WTC11 (cell line): ENCODE measurements at regions not wholly inside any gene's neighbourhood (a gene's known extent, or its start where the extent isn't known, plus 50 kb on each side); places are given as distances from the start of the nearest gene placed in this dataset.

Source experiments
- ATAC-seq: fragments of 200-7000 bp; cut with Tn5 transposase; 2 replicates; pipeline ENCODE4 v1.10.0; 2021; ENCODE audit warnings: mild to moderate bottlenecking, moderate library complexity
- CTCF ChIA-PET: fragments of 300-600 bp; sonication (Branson Sonifier 250); formaldehyde crosslinking; loops from one replicate; lab custom pipeline; 2021; ENCODE audit warnings: antibody characterized with exemption; lab: Charles Lee
- POLR2A ChIA-PET: fragments of 350-600 bp; sonication (Branson Sonifier 250); formaldehyde crosslinking; loops from one replicate; lab custom pipeline; 2021; ENCODE audit warnings: antibody characterized with exemption; lab: Charles Lee
- DNase-seq: peaks from one replicate; pipeline ENCODE4 v3.0.0; 2021; ENCODE audit warnings: low spot score
- H3K27ac Mint-ChIP-seq: 2 replicates; pipeline ENCODE4 v1.8.0; 2021; ENCODE audit warnings: mixed read lengths
- H3K27me3 Mint-ChIP-seq: 2 replicates; pipeline ENCODE4 v1.8.0; 2021; ENCODE audit warnings: low read depth, mild to moderate bottlenecking, moderate library complexity, mixed read lengths
- H3K36me3 Mint-ChIP-seq: 2 replicates; pipeline ENCODE4 v1.8.0; 2021; ENCODE audit warnings: mixed read lengths
- H3K4me1 Mint-ChIP-seq: 2 replicates; pipeline ENCODE4 v1.8.0; 2022; ENCODE audit warnings: mixed read lengths
- H3K4me3 Mint-ChIP-seq: 2 replicates; pipeline ENCODE4 v1.8.0; 2021; ENCODE audit warnings: mild to moderate bottlenecking, moderate library complexity, mixed read lengths
- H3K9me3 Mint-ChIP-seq: 2 replicates; pipeline ENCODE4 v1.8.0; 2021; ENCODE audit warnings: mixed read lengths
- AFF4 ChIP-seq: sonication (generic); formaldehyde crosslinking; IDR thresholded peaks from 2 replicates; pipeline ENCODE4 v1.8.1; 2023; ENCODE audit warnings: mild to moderate bottlenecking, missing genetic modification reagents, borderline replicate concordance
- E2F1 ChIP-seq: sonication (generic); formaldehyde crosslinking; IDR thresholded peaks from 2 replicates; pipeline ENCODE4 v1.8.0; 2022; ENCODE audit warnings: mild to moderate bottlenecking, missing genetic modification reagents
- FOXJ3 ChIP-seq: sonication (generic); formaldehyde crosslinking; IDR thresholded peaks from 2 replicates; pipeline ENCODE4 v1.9.0; 2021; ENCODE audit warnings: missing genetic modification reagents, mild to moderate bottlenecking, borderline replicate concordance
- FOXK1 ChIP-seq: sonication (generic); formaldehyde crosslinking; IDR thresholded peaks from 2 replicates; pipeline ENCODE4 v1.8.0; 2022; ENCODE audit warnings: mild to moderate bottlenecking, moderate library complexity, missing genetic modification reagents
- GABPB1 ChIP-seq: sonication (generic); formaldehyde crosslinking; IDR thresholded peaks from 2 replicates; pipeline ENCODE4 v1.8.1; 2023; ENCODE audit warnings: mild to moderate bottlenecking, missing genetic modification reagents
- MXD4 ChIP-seq: fragments of 250-450 bp; sonication (Bioruptor Pico); IDR thresholded peaks from 2 replicates; pipeline ENCODE4 v1.8.0; 2021; ENCODE audit warnings: mild to moderate bottlenecking, moderate library complexity, borderline replicate concordance
- NFATC4 ChIP-seq: fragments of 250-450 bp; sonication (Bioruptor Pico); IDR thresholded peaks from 2 replicates; pipeline ENCODE4 v1.9.0; 2021; ENCODE audit warnings: mild to moderate bottlenecking
- NR2C2 ChIP-seq: sonication (generic); formaldehyde crosslinking; IDR thresholded peaks from 2 replicates; pipeline ENCODE4 v1.8.0; 2022; ENCODE audit warnings: mild to moderate bottlenecking, missing genetic modification reagents
- TEAD1 ChIP-seq: sonication (generic); formaldehyde crosslinking; IDR thresholded peaks from 2 replicates; pipeline ENCODE4 v1.8.0; 2022; ENCODE audit warnings: mild to moderate bottlenecking, missing genetic modification reagents
- ZMAT4 ChIP-seq: fragments of 250-450 bp; sonication (Bioruptor Pico); IDR thresholded peaks from 2 replicates; pipeline ENCODE4 v1.9.0; 2021; ENCODE audit warnings: mild to moderate bottlenecking
- ZNF281 ChIP-seq: sonication (generic); formaldehyde crosslinking; IDR thresholded peaks from 2 replicates; pipeline ENCODE4 v1.8.0; 2023; ENCODE audit warnings: mild to moderate bottlenecking, missing genetic modification reagents
- ZNF396 ChIP-seq: fragments of 250-450 bp; sonication (Bioruptor Pico); IDR thresholded peaks from 2 replicates; pipeline ENCODE4 v1.8.0; 2021; ENCODE audit warnings: mild to moderate bottlenecking, moderate library complexity, borderline replicate concordance
- ZSCAN18 ChIP-seq: fragments of 250-450 bp; sonication (Bioruptor Pico); IDR thresholded peaks from 2 replicates; pipeline ENCODE4 v2.1.2; 2022; ENCODE audit warnings: mild to moderate bottlenecking, moderate library complexity
- TF ChIP-seq, protein P1 (sequence below): sonication (generic); formaldehyde crosslinking; IDR thresholded peaks from 2 replicates; pipeline ENCODE4 v1.8.0; 2022; ENCODE audit warnings: mild to moderate bottlenecking, missing genetic modification reagents
- TF ChIP-seq, protein P2 (sequence below): fragments of 200-600 bp; IDR thresholded peaks from 2 replicates; pipeline ENCODE4 v1.8.0; 2022; ENCODE audit warnings: antibody characterized with exemption
- TF ChIP-seq, protein P3 (sequence below): sonication (generic); formaldehyde crosslinking; IDR thresholded peaks from 2 replicates; pipeline ENCODE4 v1.8.0; 2023; ENCODE audit warnings: missing genetic modification reagents

- TF ChIP-seq, protein P1, sequence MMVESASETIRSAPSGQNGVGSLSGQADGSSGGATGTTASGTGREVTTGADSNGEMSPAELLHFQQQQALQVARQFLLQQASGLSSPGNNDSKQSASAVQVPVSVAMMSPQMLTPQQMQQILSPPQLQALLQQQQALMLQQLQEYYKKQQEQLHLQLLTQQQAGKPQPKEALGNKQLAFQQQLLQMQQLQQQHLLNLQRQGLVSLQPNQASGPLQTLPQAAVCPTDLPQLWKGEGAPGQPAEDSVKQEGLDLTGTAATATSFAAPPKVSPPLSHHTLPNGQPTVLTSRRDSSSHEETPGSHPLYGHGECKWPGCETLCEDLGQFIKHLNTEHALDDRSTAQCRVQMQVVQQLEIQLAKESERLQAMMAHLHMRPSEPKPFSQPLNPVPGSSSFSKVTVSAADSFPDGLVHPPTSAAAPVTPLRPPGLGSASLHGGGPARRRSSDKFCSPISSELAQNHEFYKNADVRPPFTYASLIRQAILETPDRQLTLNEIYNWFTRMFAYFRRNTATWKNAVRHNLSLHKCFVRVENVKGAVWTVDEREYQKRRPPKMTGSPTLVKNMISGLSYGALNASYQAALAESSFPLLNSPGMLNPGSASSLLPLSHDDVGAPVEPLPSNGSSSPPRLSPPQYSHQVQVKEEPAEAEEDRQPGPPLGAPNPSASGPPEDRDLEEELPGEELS, result no peak
- no peak for TF ChIP-seq ZNF396 (CRISPR knock-in tag)
- no peak for TF ChIP-seq NFATC4 (CRISPR knock-in tag)
- TF ChIP-seq AFF4, result no peak
Observed at GRCh38 chr20:58137651-58138265, 90.7 kb downstream of the ANKRD60 start (continued).

DNA sequence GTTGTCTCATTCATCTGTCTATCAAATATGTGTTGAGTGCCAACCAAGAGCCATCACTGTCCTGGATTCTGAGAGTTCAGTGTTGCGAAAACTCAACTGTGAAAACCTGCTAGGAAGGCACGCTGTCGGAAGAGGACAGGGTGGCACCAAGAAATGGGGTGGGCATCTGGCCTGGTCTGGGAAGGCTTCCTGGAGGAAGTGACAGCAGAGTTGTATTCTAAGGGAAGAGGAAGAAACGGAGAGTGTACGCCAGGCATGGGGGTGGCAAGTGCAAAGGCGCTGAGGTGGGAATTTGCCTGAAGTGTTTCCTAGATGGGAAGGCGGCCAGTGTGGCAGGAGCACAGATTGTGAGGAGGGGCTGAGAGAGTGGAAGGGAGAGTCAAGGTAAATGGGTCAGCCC is 91.2 kb downstream of the ANKRD60 start:
- H3K27me3 Mint-ChIP-seq, result peaks cover 4% of the 10 kb centered on the region
- H3K4me3 Mint-ChIP-seq, result no peak overlapping the region
- H3K9me3 Mint-ChIP-seq, result peaks cover 6% of the 10 kb centered on the region
- ChIA-PET CTCF (no interaction called here), POLR2A (no interaction called here)
- DNase-seq (no peak), ATAC-seq (no peak)
- TF ChIP-seq MXD4 (CRISPR knock-in tag) (no peak), ZNF281 (CRISPR knock-in tag) (no peak), FOXJ3 (CRISPR knock-in tag) (no peak), TEAD1 (CRISPR knock-in tag) (no peak)
- TF ChIP-seq, protein P2, sequence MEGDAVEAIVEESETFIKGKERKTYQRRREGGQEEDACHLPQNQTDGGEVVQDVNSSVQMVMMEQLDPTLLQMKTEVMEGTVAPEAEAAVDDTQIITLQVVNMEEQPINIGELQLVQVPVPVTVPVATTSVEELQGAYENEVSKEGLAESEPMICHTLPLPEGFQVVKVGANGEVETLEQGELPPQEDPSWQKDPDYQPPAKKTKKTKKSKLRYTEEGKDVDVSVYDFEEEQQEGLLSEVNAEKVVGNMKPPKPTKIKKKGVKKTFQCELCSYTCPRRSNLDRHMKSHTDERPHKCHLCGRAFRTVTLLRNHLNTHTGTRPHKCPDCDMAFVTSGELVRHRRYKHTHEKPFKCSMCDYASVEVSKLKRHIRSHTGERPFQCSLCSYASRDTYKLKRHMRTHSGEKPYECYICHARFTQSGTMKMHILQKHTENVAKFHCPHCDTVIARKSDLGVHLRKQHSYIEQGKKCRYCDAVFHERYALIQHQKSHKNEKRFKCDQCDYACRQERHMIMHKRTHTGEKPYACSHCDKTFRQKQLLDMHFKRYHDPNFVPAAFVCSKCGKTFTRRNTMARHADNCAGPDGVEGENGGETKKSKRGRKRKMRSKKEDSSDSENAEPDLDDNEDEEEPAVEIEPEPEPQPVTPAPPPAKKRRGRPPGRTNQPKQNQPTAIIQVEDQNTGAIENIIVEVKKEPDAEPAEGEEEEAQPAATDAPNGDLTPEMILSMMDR, result no peak
- peaks cover 23% of the 10 kb centered on the region for H3K4me1 Mint-ChIP-seq
- no peaks in the 10 kb centered on the region for H3K36me3 Mint-ChIP-seq
- no peak overlapping the region for H3K27ac Mint-ChIP-seq

DNA sequence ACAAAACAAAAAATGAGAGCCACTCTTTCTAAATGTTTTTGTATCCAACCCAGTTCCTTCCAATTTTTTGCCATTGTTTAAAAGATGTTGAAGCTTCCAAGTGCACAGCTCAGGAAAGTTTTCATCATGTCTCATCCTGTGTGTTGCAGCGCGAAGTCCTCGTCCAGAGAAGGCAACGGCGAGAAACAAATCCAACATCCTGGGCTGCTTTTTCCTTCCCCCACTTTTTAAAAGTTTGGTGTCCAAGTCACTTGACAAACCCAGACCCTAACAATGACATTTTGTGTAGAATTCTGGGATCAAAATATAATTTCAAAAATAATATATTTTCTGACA is 92.3 kb downstream of the ANKRD60 start:
- Mint-ChIP-seq H3K4me3 (no peak overlapping the region), H3K27me3 (peaks cover 4% of the 10 kb centered on the region), H3K36me3 (no peaks in the 10 kb centered on the region), H3K27ac (no peak overlapping the region), H3K9me3 (peaks cover 6% of the 10 kb centered on the region), H3K4me1 (peaks cover 35% of the 10 kb centered on the region)
- ATAC-seq, result no peak
- ChIA-PET CTCF (interaction anchor here (1.2 to 1.7 kb wide), 4 partner anchors 19 to 50 kb away, joined by 3 to 4 read pairs (median 3); no protein-coding TSS in a partner anchor), POLR2A (no interaction called here)
- DNase-seq, result no peak
- TF ChIP-seq, protein P3, sequence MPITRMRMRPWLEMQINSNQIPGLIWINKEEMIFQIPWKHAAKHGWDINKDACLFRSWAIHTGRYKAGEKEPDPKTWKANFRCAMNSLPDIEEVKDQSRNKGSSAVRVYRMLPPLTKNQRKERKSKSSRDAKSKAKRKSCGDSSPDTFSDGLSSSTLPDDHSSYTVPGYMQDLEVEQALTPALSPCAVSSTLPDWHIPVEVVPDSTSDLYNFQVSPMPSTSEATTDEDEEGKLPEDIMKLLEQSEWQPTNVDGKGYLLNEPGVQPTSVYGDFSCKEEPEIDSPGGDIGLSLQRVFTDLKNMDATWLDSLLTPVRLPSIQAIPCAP, result no peak
- TF ChIP-seq FOXK1 (CRISPR knock-in tag) (no peak), ZMAT4 (no peak), E2F1 (CRISPR knock-in tag) (no peak), GABPB1 (CRISPR knock-in tag) (no peak), ZSCAN18 (no peak), NFATC4 (CRISPR knock-in tag) (no peak), NR2C2 (no peak)
